ENCODE measurements at regions not wholly inside any gene's neighbourhood (a gene's known extent, or its start where the extent isn't known, plus 50 kb on each side); places are given as distances from the start of the nearest gene placed in this dataset.

GRCh38 chr5:168125445-168126199, 165.8 kb upstream of the WWC1 start:
- no peaks in the 10 kb centered on the region for H3K4me1 ChIP-seq (replicated peaks in 1 of 2)
- no peaks in the 10 kb centered on the region for H3K27me3 ChIP-seq
- intact Hi-C loops (cut with DNase I), result no loop called here
- no peak overlapping the region for H3K27ac ChIP-seq
- no peak overlapping the region for H3K4me3 ChIP-seq
- no peak for TF ChIP-seq POLR2A (IDR thresholded peaks at IDR 0.05)
- TF ChIP-seq, protein P1, sequence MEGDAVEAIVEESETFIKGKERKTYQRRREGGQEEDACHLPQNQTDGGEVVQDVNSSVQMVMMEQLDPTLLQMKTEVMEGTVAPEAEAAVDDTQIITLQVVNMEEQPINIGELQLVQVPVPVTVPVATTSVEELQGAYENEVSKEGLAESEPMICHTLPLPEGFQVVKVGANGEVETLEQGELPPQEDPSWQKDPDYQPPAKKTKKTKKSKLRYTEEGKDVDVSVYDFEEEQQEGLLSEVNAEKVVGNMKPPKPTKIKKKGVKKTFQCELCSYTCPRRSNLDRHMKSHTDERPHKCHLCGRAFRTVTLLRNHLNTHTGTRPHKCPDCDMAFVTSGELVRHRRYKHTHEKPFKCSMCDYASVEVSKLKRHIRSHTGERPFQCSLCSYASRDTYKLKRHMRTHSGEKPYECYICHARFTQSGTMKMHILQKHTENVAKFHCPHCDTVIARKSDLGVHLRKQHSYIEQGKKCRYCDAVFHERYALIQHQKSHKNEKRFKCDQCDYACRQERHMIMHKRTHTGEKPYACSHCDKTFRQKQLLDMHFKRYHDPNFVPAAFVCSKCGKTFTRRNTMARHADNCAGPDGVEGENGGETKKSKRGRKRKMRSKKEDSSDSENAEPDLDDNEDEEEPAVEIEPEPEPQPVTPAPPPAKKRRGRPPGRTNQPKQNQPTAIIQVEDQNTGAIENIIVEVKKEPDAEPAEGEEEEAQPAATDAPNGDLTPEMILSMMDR (IDR thresholded peaks at IDR 0.05), result no peak
- DNase-seq, result no peak
- H3K9me3 ChIP-seq (replicated peaks in 1 of 3), result no peaks in the 10 kb centered on the region
- H3K36me3 ChIP-seq (replicated peaks in 1 of 2), result no peaks in the 10 kb centered on the region
- WGBS, 4 donors, result 81 to 85% (median 83%) methylated on average over 14 of the region's 14 CpGs

GRCh38 chr5:168126606-168127005, 164.8 kb upstream of the WWC1 start:
- intact Hi-C loops (cut with DNase I), result no loop called here
- Histone ChIP-seq H3K27me3 (no peaks in the 10 kb centered on the region), H3K4me3 (no peak overlapping the region), H3K9me3 (replicated peaks in 1 of 3) (no peaks in the 10 kb centered on the region), H3K36me3 (replicated peaks in 1 of 2) (no peaks in the 10 kb centered on the region), H3K27ac (no peak overlapping the region), H3K4me1 (replicated peaks in 1 of 2) (no peaks in the 10 kb centered on the region)
- TF ChIP-seq POLR2A (IDR thresholded peaks at IDR 0.05), result no peak
- TF ChIP-seq, protein P1 (IDR thresholded peaks at IDR 0.05), result no peak
- no peak for DNase-seq
- WGBS, 4 donors, result 87 to 92% (median 88%) methylated on average over 14 to 15 of the region's 15 CpGs

GRCh38 chr5:168128111-168128510, 163.3 kb upstream of the WWC1 start:
- no peak overlapping the region for H3K4me3 ChIP-seq
- no peaks in the 10 kb centered on the region for H3K36me3 ChIP-seq (replicated peaks in 1 of 2)
- DNase-seq, result no peak
- intact Hi-C loops (cut with DNase I), result no loop called here
- TF ChIP-seq, protein P1 (IDR thresholded peaks at IDR 0.05), result no peak
- no peak for TF ChIP-seq POLR2A (IDR thresholded peaks at IDR 0.05)
- H3K27me3 ChIP-seq, result no peaks in the 10 kb centered on the region
- H3K9me3 ChIP-seq (replicated peaks in 1 of 3), result no peaks in the 10 kb centered on the region
- no peak overlapping the region for H3K27ac ChIP-seq
- H3K4me1 ChIP-seq (replicated peaks in 1 of 2), result no peaks in the 10 kb centered on the region
- 56 to 64% (median 57%) methylated on average over 7 of the region's 7 CpGs for WGBS, 4 donors

GRCh38 chr5:168128557-168128956, 162.9 kb upstream of the WWC1 start:
- Histone ChIP-seq H3K36me3 (replicated peaks in 1 of 2) (no peaks in the 10 kb centered on the region), H3K27me3 (no peaks in the 10 kb centered on the region), H3K27ac (no peak overlapping the region), H3K9me3 (replicated peaks in 1 of 3) (no peaks in the 10 kb centered on the region), H3K4me3 (no peak overlapping the region), H3K4me1 (replicated peaks in 1 of 2) (no peaks in the 10 kb centered on the region)
- intact Hi-C loops (cut with DNase I), result no loop called here
- DNase-seq, result no peak
- WGBS, 4 donors, result 51 to 67% (median 64%) methylated on average over 8 of the region's 8 CpGs
- no peak for TF ChIP-seq POLR2A (IDR thresholded peaks at IDR 0.05)
- TF ChIP-seq, protein P1 (IDR thresholded peaks at IDR 0.05), result no peak
